ENCODE measurements at regions not wholly inside any gene's neighbourhood (a gene's known extent, or its start where the extent isn't known, plus 50 kb on each side); places are given as distances from the start of the nearest gene placed in this dataset.

DNA sequence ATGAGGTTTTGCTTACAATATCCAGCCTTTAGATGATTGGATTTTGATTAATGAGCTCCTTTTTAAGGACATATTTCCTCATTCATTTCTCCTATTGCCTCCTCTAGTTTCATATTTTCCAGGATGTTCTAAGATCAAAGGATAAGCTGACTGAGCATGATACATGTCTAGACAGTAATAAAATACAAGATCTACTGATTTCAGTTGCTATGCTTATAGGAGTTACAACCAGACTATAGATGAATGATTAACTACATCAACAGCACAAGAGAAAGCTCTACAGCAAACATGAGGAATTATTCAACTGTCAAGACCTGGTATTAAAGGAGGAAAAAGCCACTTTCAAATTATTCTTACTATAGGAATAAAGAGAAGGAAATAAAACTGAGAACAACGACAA is 85.0 kb upstream of the LINC00305 start:
- TF ChIP-seq POLR2A (IDR thresholded peaks at IDR 0.05; ENCODE audit: low read length), result no peak
- TF ChIP-seq, protein P1, sequence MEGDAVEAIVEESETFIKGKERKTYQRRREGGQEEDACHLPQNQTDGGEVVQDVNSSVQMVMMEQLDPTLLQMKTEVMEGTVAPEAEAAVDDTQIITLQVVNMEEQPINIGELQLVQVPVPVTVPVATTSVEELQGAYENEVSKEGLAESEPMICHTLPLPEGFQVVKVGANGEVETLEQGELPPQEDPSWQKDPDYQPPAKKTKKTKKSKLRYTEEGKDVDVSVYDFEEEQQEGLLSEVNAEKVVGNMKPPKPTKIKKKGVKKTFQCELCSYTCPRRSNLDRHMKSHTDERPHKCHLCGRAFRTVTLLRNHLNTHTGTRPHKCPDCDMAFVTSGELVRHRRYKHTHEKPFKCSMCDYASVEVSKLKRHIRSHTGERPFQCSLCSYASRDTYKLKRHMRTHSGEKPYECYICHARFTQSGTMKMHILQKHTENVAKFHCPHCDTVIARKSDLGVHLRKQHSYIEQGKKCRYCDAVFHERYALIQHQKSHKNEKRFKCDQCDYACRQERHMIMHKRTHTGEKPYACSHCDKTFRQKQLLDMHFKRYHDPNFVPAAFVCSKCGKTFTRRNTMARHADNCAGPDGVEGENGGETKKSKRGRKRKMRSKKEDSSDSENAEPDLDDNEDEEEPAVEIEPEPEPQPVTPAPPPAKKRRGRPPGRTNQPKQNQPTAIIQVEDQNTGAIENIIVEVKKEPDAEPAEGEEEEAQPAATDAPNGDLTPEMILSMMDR (IDR thresholded peaks at IDR 0.05), result no peak
- no peak for TF ChIP-seq MYC (IDR thresholded peaks at IDR 0.05; ENCODE audit: borderline replicate concordance, low read length)
- TF ChIP-seq KDM5A (IDR thresholded peaks at IDR 0.05), result no peak
- no peak for TF ChIP-seq CHD4 (IDR thresholded peaks at IDR 0.05; ENCODE audit: borderline replicate concordance)
- TF ChIP-seq CBX2 (IDR thresholded peaks at IDR 0.05; ENCODE audit: borderline replicate concordance, low read depth), result no peak
- no peak for TF ChIP-seq REST (IDR thresholded peaks at IDR 0.05)
- TF ChIP-seq POLR2AphosphoS2 (conservative IDR thresholded peaks at IDR 0.05; ENCODE audit: low read length), result no peak
- TF ChIP-seq MAFK (IDR thresholded peaks at IDR 0.05; ENCODE audit: partially characterized antibody), result no peak
- TF ChIP-seq EP300 (IDR thresholded peaks at IDR 0.05), result no peak
- TF ChIP-seq PBX3 (IDR thresholded peaks at IDR 0.05), result no peak
